ENCODE measurements at regions not wholly inside any gene's neighbourhood (a gene's known extent, or its start where the extent isn't known, plus 50 kb on each side); places are given as distances from the start of the nearest gene placed in this dataset.

DNA sequence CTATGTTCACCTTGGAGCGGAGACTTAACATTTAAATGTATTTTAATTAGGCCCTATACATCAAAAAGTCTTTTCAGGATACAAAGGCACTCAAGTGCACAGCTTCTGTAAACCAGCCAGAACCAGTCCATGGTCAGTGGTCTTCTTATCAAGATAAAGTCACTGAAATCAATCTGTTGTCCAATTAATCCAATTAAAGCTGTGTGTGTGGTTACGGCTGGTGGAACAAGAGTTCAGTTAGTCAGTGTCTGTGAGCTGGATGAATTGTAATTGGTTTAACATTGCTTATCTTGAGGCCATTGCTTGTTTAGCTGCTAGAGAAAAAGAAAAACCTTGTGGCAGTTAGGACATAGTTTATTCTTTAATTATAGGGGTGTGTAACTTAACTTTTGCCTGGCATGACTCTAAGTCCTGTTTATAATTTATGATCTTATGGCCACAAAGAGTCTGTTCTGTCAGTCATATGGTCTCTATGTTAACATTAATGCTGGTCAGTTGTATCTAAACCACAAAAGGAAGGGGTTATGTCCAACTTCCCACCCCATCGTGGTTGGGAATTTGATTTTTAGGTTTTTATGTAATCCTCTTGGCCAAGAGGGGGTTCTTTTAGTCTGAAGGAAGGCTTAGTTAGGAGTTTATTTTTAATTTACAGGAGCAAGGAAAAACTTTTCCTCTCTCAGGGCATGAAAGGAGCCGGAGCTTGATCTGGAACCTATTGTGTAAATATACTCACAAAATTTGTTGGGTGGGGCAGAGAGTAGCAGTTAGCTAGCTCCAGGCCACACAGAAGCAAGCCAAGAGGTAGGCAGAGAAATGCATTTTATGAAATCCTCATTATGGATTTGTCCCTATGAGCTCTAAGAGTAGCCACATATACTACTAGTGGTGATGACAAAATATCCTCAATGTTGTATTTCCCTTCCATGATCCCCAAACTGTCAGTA is 665.7 kb upstream of the ACTRT1 start:
- no peak overlapping the region for H3K4me3 ChIP-seq
- DNase-seq (no peak), ATAC-seq (no peak)
- H3K27ac ChIP-seq, result no peak overlapping the region
- H3K9me3 ChIP-seq, result no peaks in the 10 kb centered on the region
- no peaks in the 10 kb centered on the region for H3K27me3 ChIP-seq
- in situ Hi-C loops (cut with MboI; ENCODE audit: low sequenced_read_pairs in 4 of 4) (no loop called here), intact Hi-C loops (cut with DNase I; ENCODE audit: low total_unique reads) (no loop called here)
- no peaks in the 10 kb centered on the region for H3K36me3 ChIP-seq
- TF ChIP-seq, protein P1, sequence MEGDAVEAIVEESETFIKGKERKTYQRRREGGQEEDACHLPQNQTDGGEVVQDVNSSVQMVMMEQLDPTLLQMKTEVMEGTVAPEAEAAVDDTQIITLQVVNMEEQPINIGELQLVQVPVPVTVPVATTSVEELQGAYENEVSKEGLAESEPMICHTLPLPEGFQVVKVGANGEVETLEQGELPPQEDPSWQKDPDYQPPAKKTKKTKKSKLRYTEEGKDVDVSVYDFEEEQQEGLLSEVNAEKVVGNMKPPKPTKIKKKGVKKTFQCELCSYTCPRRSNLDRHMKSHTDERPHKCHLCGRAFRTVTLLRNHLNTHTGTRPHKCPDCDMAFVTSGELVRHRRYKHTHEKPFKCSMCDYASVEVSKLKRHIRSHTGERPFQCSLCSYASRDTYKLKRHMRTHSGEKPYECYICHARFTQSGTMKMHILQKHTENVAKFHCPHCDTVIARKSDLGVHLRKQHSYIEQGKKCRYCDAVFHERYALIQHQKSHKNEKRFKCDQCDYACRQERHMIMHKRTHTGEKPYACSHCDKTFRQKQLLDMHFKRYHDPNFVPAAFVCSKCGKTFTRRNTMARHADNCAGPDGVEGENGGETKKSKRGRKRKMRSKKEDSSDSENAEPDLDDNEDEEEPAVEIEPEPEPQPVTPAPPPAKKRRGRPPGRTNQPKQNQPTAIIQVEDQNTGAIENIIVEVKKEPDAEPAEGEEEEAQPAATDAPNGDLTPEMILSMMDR (IDR thresholded peaks at IDR 0.05 in 4 of 5, conservative IDR thresholded peaks at IDR 0.05 in 1 of 5), result no peak
- TF ChIP-seq POLR2A (IDR thresholded peaks at IDR 0.05), result no peak
- H3K4me1 ChIP-seq, result no peaks in the 10 kb centered on the region

DNA sequence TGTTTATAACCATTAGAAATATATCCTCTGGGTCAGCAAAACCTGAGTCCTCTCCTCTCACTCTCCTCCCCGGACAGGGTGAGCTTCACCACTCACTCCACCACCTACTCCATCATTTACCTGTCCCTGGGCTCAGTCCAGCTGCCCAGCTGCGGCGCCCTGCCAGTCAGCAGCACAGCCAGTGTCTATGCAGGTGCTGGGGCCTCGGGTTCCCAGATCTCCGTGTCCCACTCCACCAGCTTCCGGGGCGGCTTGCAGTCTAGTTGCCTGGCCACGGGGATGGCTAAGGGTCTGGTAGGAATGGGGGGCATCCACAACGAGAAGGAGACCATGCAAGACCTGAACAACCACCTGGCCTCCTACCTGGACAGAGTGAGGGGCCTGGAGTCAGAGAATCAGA is 662.2 kb upstream of the ACTRT1 start:
- Histone ChIP-seq H3K4me1 (no peaks in the 10 kb centered on the region), H3K9me3 (no peaks in the 10 kb centered on the region), H3K27ac (no peak overlapping the region), H3K4me3 (no peak overlapping the region), H3K36me3 (no peaks in the 10 kb centered on the region), H3K27me3 (no peaks in the 10 kb centered on the region)
- ATAC-seq (no peak), DNase-seq (no peak)
- in situ Hi-C loops (cut with MboI; ENCODE audit: low sequenced_read_pairs in 4 of 4), result no loop called here
- no peak for TF ChIP-seq POLR2A (IDR thresholded peaks at IDR 0.05)
- TF ChIP-seq, protein P1 (IDR thresholded peaks at IDR 0.05 in 4 of 5, conservative IDR thresholded peaks at IDR 0.05 in 1 of 5), result no peak
- intact Hi-C loops (cut with DNase I; ENCODE audit: low total_unique reads), result no loop called here

DNA sequence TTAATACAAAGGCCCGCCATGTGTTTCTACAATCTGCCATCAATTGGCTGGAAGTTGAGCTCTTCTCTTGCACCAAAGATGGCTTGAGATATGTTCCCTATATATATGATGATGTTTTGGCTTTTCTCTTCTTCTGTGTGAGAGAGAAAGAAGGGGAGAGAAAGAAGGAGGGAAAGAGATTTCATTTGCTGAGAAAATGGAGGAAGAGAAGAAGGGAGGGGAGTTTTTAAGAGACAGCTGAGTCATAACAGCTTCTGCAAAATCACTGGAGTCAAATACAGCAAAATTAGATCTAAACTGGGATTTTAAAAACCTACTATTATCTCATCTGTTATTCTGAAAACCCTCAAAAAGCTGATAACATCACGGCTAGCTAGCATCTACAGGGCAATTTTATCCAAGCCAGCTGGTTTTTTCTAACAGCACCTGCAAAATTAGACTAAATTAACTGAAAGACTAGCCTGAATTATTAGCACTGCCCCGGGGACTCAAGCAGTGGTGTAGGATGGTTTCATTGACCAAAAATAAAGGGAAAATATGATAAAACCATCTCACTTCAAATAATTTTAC is 647.6 kb upstream of the ACTRT1 start:
- Histone ChIP-seq H3K27me3 (no peaks in the 10 kb centered on the region), H3K36me3 (no peaks in the 10 kb centered on the region), H3K4me3 (no peak overlapping the region), H3K9me3 (no peaks in the 10 kb centered on the region), H3K4me1 (no peaks in the 10 kb centered on the region), H3K27ac (no peak overlapping the region)
- intact Hi-C loops (cut with DNase I; ENCODE audit: low total_unique reads) (no loop called here), in situ Hi-C loops (cut with MboI; ENCODE audit: low sequenced_read_pairs in 4 of 4) (no loop called here)
- TF ChIP-seq, protein P1 (IDR thresholded peaks at IDR 0.05 in 4 of 5, conservative IDR thresholded peaks at IDR 0.05 in 1 of 5), result no peak
- no peak for TF ChIP-seq POLR2A (IDR thresholded peaks at IDR 0.05)
- no peak for ATAC-seq
- DNase-seq, result no peak

DNA sequence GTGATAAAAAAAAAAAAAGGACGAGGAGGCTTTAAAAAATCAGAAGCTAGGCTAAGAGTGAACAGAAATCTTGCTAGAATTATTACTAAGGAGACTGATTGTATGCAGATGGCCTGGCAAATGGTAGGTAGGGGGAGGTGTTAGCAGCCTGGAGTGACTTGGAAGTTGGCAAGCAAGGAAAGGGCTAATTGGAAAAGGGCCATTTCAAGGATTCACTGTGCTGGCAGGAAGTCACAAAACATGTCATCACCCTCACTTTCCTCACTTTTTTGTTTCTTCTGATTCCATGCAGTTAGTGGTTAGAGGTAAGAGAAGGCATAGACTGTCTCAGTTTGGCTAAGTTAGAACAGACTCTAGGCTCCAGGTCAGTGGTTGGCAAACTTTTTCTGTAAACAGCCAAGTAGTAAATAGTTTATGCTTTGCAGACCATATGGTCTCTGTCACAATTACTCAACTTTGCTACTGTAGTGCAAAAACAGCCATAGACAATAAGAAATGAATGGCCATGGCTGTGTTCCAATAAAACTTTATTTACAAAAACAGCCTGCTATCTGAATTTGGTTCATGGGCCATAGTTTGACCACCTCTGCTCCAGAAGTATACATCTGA is 646.5 kb upstream of the ACTRT1 start:
- ATAC-seq (no peak), DNase-seq (no peak)
- no peaks in the 10 kb centered on the region for H3K9me3 ChIP-seq
- H3K27me3 ChIP-seq, result no peaks in the 10 kb centered on the region
- no peaks in the 10 kb centered on the region for H3K4me1 ChIP-seq
- no peaks in the 10 kb centered on the region for H3K36me3 ChIP-seq
- no peak overlapping the region for H3K4me3 ChIP-seq
- TF ChIP-seq POLR2A (IDR thresholded peaks at IDR 0.05), result no peak
- TF ChIP-seq, protein P1 (IDR thresholded peaks at IDR 0.05 in 4 of 5, conservative IDR thresholded peaks at IDR 0.05 in 1 of 5), result no peak
- no peak overlapping the region for H3K27ac ChIP-seq
- in situ Hi-C loops (cut with MboI; ENCODE audit: low sequenced_read_pairs in 4 of 4) (no loop called here), intact Hi-C loops (cut with DNase I; ENCODE audit: low total_unique reads) (no loop called here)
